ENCODE measurements at regions not wholly inside any gene's neighbourhood (a gene's known extent, or its start where the extent isn't known, plus 50 kb on each side); places are given as distances from the start of the nearest gene placed in this dataset.

GRCh38 chr6:87901613-87902012, 146.0 kb upstream of the SPACA1 start:
- DNase-seq = no peak
- Histone ChIP-seq H3K9me3 (no peaks in the 10 kb centered on the region), H3K36me3 (no peaks in the 10 kb centered on the region), H3K4me1 (no peaks in the 10 kb centered on the region), H3K27ac (no peak overlapping the region), H3K4me3 (replicated peaks in 1 of 3) (no peak overlapping the region), H3K27me3 (no peaks in the 10 kb centered on the region)
- TF ChIP-seq CTCF (IDR thresholded peaks at IDR 0.05) = no peak
- intact Hi-C loops (cut with DNase I) = no loop called here
- 89 to 91% methylated on average over 1 of the region's 1 CpG for WGBS, 2 donors

- Histone ChIP-seq H3K4me3 (replicated peaks in 1 of 3) (no peak overlapping the region), H3K36me3 (no peaks in the 10 kb centered on the region), H3K9me3 (no peaks in the 10 kb centered on the region), H3K27me3 (no peaks in the 10 kb centered on the region), H3K4me1 (no peaks in the 10 kb centered on the region), H3K27ac (no peak overlapping the region)
- intact Hi-C loops (cut with DNase I) = no loop called here
- DNase-seq = no peak
- WGBS, 2 donors = 89 to 91% methylated on average over 5 to 6 of the region's 6 CpGs
- no peak for TF ChIP-seq POLR2A (IDR thresholded peaks at IDR 0.05)
- no peak for TF ChIP-seq CTCF (IDR thresholded peaks at IDR 0.05)
Observed at GRCh38 chr6:87900160-87900698, 147.4 kb upstream of the SPACA1 start.

GRCh38 chr6:87899499-87900147, 148.0 kb upstream of the SPACA1 start:
- H3K4me3 ChIP-seq (replicated peaks in 1 of 3) = no peak overlapping the region
- intact Hi-C loops (cut with DNase I) = no loop called here
- no peaks in the 10 kb centered on the region for H3K9me3 ChIP-seq
- no peaks in the 10 kb centered on the region for H3K27me3 ChIP-seq
- WGBS, 2 donors = 80 to 93% methylated on average over 5 of the region's 5 CpGs
- no peaks in the 10 kb centered on the region for H3K4me1 ChIP-seq
- no peak overlapping the region for H3K27ac ChIP-seq
- no peak for TF ChIP-seq CTCF (IDR thresholded peaks at IDR 0.05)
- no peak for TF ChIP-seq POLR2A (IDR thresholded peaks at IDR 0.05)
- DNase-seq = no peak
- no peaks in the 10 kb centered on the region for H3K36me3 ChIP-seq

- no peaks in the 10 kb centered on the region for H3K27me3 ChIP-seq
- no peak for DNase-seq
- H3K27ac ChIP-seq = no peak overlapping the region
- no peak overlapping the region for H3K4me3 ChIP-seq (replicated peaks in 1 of 3)
- 72% methylated on average over 3 of the region's 3 CpGs for WGBS, 2 donors
- intact Hi-C loops (cut with DNase I) = no loop called here
- H3K9me3 ChIP-seq = no peaks in the 10 kb centered on the region
- no peaks in the 10 kb centered on the region for H3K4me1 ChIP-seq
- H3K36me3 ChIP-seq = no peaks in the 10 kb centered on the region
- TF ChIP-seq CTCF (IDR thresholded peaks at IDR 0.05) = no peak
- TF ChIP-seq POLR2A (IDR thresholded peaks at IDR 0.05) = no peak
Observed at GRCh38 chr6:87897663-87898062, 150.0 kb upstream of the SPACA1 start.

GRCh38 chr6:87897013-87897412, 150.6 kb upstream of the SPACA1 start:
- intact Hi-C loops (cut with DNase I) = no loop called here
- Histone ChIP-seq H3K4me1 (no peaks in the 10 kb centered on the region), H3K4me3 (replicated peaks in 1 of 3) (no peak overlapping the region), H3K27ac (no peak overlapping the region), H3K36me3 (no peaks in the 10 kb centered on the region), H3K9me3 (no peaks in the 10 kb centered on the region), H3K27me3 (no peaks in the 10 kb centered on the region)
- no peak for DNase-seq
- TF ChIP-seq CTCF (IDR thresholded peaks at IDR 0.05) (no peak), POLR2A (IDR thresholded peaks at IDR 0.05) (no peak)

Data from thyroid gland (tissue), 4 donors.